Endometrium (tissue), 2 donors: ENCODE measurements at regions not wholly inside any gene's neighbourhood (a gene's known extent, or its start where the extent isn't known, plus 50 kb on each side); places are given as distances from the start of the nearest gene placed in this dataset.
"Not testable (repeated sequence)": the region's sequence is repeated elsewhere in the genome, so short reads cannot be mapped to it uniquely, and the experiment has no call there.

ENCODE experiments used
- FAIRE-seq: peaks from 2 replicates; lab custom pipeline; 2012; peaks lifted over from hg19 to GRCh38; lab: Jason Lieb, UNC
- donor health status: control.
- donor health status: control.

GRCh38 chr12:102728506-102729242 is 188.4 kb downstream of the PAH start:
- no peak for FAIRE-seq

- no peak for FAIRE-seq
Observed at GRCh38 chr12:102726686-102727085, 190.4 kb downstream of the PAH start.

DNA sequence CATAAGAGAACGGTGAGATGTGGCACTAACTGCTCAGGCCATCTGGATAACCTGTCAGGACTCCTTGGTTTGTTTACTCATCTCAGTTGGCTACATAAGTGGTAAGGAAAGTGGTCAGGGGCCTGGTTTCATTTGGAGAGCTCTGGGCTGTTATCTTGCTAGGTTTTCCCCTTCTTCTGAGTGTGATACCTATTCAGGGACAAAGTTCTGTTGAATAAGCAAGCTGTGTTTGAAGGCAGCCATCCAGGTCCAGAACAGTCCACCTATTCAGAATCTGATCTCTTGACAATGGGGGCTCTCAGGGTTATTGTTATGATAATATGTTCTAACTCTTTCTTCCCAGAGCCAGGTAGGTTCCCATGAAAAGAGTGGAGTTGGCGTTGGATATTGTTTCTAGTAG is 194.9 kb downstream of the PAH start:
- no peak for FAIRE-seq

DNA sequence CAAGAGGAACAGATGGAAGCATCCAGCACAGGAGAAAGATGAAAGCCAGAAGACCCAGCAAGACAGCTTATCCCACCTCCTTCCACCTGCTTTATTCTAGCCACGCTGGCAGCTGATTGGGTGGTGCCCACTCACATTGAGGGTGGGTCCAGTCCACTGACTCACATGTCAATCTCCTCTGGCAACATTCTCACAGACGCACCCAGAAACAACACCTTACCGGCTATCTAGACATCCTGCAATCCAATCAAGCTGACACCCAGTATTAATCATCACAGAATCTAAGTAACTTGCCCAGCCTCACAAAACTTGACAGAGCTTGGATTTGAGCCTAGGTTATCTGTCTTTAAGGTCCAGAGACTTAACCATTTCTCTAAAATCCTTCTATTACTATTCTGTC is 208.9 kb downstream of the PAH start:
- no peak for FAIRE-seq

DNA sequence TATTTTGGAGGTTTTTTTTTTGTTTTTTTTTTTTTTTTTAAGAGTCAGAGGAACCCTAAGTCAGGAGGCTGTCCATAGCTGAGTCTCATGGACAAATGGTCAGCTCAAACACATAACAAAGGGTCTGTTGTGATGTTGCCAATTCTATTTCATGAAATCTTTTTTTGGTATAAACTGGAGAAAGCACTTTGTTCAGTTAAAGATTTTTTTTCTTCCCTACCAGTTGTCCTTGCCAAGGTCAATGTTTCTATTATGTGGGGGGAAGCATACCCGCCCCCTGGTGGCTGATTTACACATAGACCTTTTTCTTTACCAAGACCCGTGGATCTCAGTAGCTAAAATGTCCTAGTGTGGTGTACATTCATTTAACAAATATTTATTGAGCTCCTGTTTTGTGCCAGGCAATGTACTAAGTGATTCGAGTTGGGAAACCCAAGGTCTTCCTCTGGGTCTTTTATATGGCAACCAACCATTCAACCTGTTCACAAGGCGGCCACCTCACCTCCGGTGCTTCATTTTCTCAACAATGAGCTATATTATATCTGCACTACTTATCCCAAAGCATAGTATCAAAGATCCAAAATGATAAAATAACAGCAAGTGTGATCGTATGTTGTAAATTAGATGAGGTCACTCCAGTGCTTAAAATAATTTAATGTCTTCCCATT is 214.5 kb downstream of the PAH start:
- FAIRE-seq: no peak

DNA sequence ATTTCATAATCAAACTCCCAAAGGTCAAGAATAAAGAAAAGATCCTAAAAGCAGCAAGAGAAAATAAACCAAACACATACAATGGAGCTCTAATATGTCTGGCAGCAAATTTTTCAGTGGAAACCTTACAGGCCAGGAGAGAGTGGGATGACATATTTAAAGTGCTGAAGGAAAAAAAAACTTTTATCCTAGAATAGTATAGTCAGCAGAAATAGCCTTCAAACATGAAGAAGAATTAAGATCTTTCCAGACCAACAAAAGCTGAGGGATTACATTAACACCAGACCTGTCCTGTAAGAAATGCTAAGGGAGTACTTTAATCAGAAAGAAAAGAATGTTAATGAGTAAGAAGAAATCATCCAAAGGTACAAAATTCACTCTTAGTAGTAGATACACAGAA is 215.7 kb upstream of the IGF1 start:
- no peak for FAIRE-seq

DNA sequence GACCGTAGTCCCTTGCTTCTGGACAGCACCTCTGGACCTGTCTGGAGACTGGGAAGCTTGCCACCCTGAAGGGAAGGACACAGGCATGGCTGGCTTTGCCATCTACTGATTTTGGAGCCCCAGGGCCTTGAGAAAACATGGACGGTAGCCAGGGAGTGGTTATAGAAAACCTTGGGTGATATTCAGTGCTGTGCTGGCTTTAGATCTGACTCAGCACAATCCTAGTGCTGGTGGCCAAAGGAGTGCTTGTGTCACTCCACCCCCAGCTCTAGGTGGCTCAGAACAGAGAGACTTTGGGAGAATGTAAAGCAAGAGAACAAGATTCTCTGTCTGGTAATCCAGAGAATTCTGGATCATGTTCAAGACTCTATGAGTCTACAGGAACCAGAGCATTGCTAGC is 214.5 kb upstream of the IGF1 start:
- FAIRE-seq: no peak

DNA sequence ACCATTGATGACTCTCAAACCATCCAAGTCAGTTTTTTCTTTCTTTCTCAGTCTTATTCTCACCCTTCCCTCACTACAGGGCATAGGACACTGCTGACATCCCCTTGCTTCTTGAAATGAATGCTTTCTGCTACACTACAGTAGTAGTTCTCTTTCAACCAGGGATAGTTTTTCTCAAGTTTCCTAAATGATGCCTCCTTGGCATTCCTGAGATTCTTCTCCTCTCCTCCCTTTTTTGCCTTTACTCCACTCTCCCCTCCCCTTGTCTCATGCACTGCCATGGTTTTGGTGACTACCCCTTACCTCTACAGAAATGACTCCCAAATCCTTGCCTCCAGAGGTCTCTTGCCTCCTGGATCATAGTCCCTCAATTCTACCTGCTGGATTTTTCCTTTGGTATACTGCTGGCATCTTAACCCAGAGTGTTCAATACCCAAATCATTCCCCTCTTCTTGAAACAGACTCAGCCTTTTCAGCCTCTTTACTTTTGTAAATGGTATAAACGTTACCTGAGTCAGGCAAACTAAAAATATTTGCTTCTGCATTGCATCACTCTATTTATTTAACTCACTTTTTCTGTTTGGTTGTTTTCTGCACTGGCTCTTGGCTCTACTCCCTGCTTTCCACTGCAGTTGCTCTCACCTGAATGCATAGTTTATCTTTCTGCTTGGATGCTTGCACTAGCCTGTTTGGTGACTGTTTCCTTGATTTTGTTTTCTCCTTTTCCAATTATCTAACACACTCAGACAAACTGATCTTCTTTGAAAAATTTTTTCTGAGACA is 211.6 kb upstream of the IGF1 start:
- no peak for FAIRE-seq

DNA sequence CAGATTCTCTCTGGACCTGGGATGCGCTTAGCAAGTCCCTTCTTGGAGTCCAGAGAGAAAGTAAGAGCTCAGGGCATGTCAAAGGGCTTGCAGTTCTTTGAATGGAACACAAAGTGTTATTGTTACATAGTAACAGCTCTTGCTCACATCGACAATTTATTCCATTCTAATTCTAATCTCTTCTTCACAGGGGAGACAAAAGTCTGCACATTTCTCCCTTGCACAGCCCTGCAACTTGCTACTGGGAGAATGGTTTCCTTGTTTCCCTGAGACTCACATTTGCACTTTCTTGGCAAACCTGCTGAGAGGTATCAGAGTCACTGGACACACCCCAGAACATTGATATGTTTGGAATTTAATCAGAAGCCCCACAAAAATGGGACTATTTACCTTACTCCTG is 209.9 kb upstream of the IGF1 start:
- no peak for FAIRE-seq

GRCh38 chr12:102689701-102690100 is 209.3 kb upstream of the IGF1 start:
- FAIRE-seq: no peak

- no peak for FAIRE-seq
Observed at GRCh38 chr12:102687523-102687922, 207.2 kb upstream of the IGF1 start.

DNA sequence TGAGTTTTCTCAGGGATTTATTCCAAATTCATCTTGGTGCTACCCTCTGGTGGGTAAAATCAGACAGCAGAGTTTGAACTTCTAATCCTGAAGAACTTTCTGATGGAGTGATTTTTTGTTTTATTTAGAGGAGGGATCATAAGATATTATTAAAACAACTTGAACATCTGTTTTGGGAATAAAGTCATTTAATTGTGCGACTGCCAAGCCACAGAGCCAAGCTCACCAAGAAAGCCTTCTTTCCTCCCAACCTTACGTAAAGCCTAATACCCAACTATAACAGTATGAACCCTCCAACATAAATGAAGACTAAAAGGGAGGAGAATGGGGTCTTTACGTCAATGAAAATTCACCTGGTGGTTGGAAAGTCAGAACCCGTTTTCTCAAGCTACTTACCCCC is 205.5 kb upstream of the IGF1 start:
- no peak for FAIRE-seq

GRCh38 chr12:102685172-102685571 is 204.8 kb upstream of the IGF1 start:
- FAIRE-seq: no peak

DNA sequence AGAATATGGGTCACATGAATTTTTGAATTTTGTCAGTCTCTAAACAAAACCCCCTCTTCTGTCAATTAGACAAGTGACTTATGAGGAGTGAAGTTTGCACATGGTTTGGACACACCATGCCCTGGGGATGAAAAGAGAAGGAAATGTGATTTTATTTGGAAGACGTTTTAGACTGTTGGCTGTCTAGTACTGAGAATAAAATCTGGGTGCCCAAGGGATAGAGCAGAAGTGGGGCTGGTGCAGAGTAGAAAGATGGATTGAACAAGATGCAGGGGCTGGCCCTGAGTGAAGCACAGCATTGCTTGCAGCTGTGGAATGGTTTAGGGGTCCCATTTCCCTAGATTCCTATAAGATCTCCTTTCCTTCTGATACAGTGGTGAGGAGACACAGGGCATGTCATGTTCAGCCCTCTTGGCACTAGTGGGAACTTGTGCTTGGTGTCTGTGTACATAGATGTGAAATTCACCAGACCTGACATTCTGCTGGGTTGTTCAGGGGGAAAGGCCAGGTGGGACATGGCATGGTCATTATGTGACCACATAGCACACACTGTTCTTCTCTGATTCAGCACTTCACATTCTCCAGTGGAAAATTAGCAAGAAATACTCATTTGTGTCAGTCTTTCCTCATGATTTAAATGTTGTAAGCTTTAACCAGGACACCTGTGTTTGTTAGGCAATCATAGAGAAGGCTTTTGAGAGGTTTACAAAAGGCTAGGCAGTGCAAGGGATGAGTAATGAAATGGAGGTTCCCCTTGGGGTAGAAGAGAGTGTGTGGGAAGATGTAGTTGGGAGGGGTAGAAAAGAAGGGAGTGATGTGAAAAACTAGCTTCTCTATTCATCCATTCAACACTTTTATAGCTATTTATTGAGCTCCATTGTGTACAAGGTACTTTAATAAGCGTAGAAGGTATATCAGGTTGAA is 202.3 kb upstream of the IGF1 start:
- FAIRE-seq: no peak

DNA sequence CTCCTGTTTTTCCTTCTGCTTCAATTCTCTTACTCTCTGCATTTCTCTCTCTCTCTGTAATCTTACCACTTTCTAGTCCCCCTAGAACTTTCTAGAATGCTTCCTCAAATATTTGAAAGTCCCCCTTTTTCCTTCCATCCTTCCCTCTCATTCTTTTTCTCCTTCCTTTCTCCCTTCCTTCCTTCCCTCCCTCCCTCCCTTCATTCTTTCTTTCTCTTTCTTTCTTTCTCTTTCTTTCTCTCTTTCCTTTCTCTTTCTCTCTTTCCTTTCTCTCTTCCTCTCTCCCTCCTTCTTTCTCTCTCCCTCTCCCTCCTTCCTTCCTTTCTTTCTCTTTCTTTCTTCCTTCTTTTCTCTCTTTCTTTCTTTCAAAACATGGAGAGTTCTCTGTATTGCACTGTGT is 201.4 kb upstream of the IGF1 start:
- no peak for FAIRE-seq

GRCh38 chr12:102681309-102681708 is 200.9 kb upstream of the IGF1 start:
- no peak for FAIRE-seq

DNA sequence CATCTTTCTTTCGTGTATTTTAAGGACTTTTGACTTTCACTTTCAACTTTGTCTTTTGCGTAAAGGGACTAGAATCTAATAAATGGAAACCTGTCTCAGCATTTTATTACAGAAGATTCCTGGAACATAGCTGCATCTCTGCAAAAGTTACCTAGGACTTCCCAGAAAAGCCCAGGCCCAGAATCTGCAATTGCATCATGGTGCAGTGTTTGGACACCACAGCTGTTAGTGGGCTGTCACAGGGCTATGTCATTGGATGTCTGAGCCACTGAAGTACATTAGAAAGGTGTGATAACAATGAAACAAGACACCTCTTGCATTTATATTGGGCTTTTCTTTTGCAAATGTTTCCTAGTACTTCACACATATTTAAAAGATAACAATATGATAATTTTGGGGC is 199.9 kb upstream of the IGF1 start:
- FAIRE-seq: no peak

- no peak for FAIRE-seq
Observed at GRCh38 chr12:102676812-102677211, 196.4 kb upstream of the IGF1 start.

GRCh38 chr12:102675672-102676071 is 195.3 kb upstream of the IGF1 start:
- FAIRE-seq: no peak

DNA sequence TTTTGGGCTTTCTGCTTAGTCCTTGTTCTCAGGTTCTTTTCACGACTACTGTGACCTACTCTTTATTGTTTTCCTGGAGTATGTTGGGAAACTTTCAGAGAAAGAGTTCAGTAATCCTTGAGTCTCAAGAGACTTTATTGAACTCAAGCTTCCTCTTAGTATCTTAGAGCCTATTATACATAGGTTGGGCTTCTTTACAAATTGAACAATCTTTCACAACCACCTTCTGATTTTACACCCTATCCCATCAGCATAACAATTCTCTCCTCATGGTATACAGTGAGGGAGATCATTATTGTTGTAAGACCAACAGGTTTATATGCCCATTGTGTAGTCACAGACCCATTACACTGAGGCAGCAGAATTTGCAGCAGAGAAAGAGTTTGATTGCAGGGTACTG is 193.2 kb upstream of the IGF1 start:
- FAIRE-seq: no peak

GRCh38 chr12:102672212-102672611 is 191.8 kb upstream of the IGF1 start:
- FAIRE-seq: not testable (repeated sequence)

DNA sequence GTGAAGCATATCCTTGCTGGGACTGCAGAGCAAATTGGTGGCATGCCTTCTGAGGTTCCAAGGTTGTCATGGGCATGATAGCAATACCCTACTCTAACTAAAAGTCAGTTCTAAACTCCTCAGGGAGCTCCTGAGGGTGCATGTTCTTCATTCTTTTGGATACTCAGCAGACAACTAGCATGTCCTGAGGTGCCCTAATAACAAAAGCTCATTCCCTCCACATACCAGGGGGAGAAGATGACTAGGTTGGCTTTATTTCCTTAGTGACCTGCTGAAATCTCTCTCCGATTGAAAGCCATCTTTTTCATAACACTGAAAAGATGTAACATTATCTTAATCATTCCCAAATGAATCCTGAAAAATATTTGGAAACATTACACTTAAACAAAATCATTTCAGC is 188.7 kb upstream of the IGF1 start:
- FAIRE-seq: no peak
